DOHH2 (cell line): ENCODE measurements at regions not wholly inside any gene's neighbourhood (a gene's known extent, or its start where the extent isn't known, plus 50 kb on each side); places are given as distances from the start of the nearest gene placed in this dataset.

Source experiments
- H3F3A ChIP-seq: fragments of 200-600 bp; sonication (generic), shearing (Covaris generic); 2 replicates; pipeline ENCODE4 v1.6.0; 2016; ENCODE audit warnings: antibody characterized with exemption, mild to moderate bottlenecking; ENCODE audit not compliant: control insufficient read depth, insufficient read depth
- H3K27ac ChIP-seq: fragments of 200-600 bp; sonication (generic); 2 replicates; pipeline ENCODE4 v1.5.1; 2014; ENCODE audit warnings: low read depth, mild to moderate bottlenecking, low read length, moderate library complexity
- H3K27me3 ChIP-seq: fragments of 200-600 bp; sonication (generic); 2 replicates; pipeline ENCODE4 v1.6.1; 2014; ENCODE audit warnings: mild to moderate bottlenecking, low read length, mixed read lengths; ENCODE audit not compliant: control insufficient read depth
- H3K36me3 ChIP-seq: fragments of 200-600 bp; sonication (generic); 2 replicates; pipeline ENCODE4 v1.6.1; 2014; ENCODE audit warnings: mild to moderate bottlenecking, low read length, moderate library complexity, mixed read lengths; ENCODE audit not compliant: control insufficient read depth
- H3K4me1 ChIP-seq: fragments of 200-600 bp; sonication (generic); 2 replicates; pipeline ENCODE4 v1.6.1; 2014; ENCODE audit warnings: mild to moderate bottlenecking, low read length, mixed read lengths; ENCODE audit not compliant: control insufficient read depth
- H3K4me2 ChIP-seq: fragments of 200-600 bp; sonication (generic); 2 replicates; pipeline ENCODE4 v1.6.0; 2014; ENCODE audit warnings: mild to moderate bottlenecking, low read length, moderate library complexity
- H3K4me3 ChIP-seq: fragments of 200-600 bp; sonication (generic); 2 replicates; pipeline ENCODE4 v1.5.1; 2014; ENCODE audit warnings: mild to moderate bottlenecking, low read length, mixed read lengths
- H3K79me2 ChIP-seq: fragments of 200-600 bp; sonication (generic); 2 replicates; pipeline ENCODE4 v1.6.1; 2014; ENCODE audit warnings: mild to moderate bottlenecking, low read length, mixed read lengths; ENCODE audit not compliant: control insufficient read depth
- H3K9me2 ChIP-seq: fragments of 200-600 bp; sonication (generic); replicated peaks from 2 replicates; pipeline ENCODE4 v1.6.1; 2014; ENCODE audit warnings: mild to moderate bottlenecking, low read length, mixed read lengths; ENCODE audit not compliant: control insufficient read depth
- H3K9me3 ChIP-seq: fragments of 200-600 bp; sonication (generic); 2 replicates; pipeline ENCODE4 v1.6.1; 2014; ENCODE audit warnings: antibody characterized with exemption, low read length, mixed read lengths; ENCODE audit not compliant: control insufficient read depth, insufficient read depth
- H4K20me1 ChIP-seq: fragments of 200-600 bp; sonication (generic); 2 replicates; pipeline ENCODE4 v1.6.0; 2014; ENCODE audit warnings: low read depth, mild to moderate bottlenecking, antibody characterized with exemption, low read length, moderate library complexity; ENCODE audit not compliant: control insufficient read depth, insufficient read depth
- CTCF ChIP-seq: fragments of 200-600 bp; sonication (generic); IDR thresholded peaks from one replicate; pipeline ENCODE4 v1.5.1; 2014; ENCODE audit warnings: antibody characterized with exemption, mild to moderate bottlenecking, low read depth, low read length; ENCODE audit not compliant: poor library complexity, severe bottlenecking
- EZH2phosphoT487 ChIP-seq: fragments of 200-600 bp; sonication (generic); IDR thresholded peaks from 2 replicates; pipeline ENCODE4 v1.6.1; 2017; ENCODE audit warnings: borderline replicate concordance, mild to moderate bottlenecking, antibody characterized with exemption, low read length, moderate library complexity, mixed read lengths

- peaks cover 6% of the 10 kb centered on the region; the same call in 1 of the 2 replicates for H3K4me1 ChIP-seq
Measured at GRCh38 chr2:15736396-15737180, 144.9 kb downstream of the DDX1 start.

GRCh38 chr2:15737314-15738224 lies 145.9 kb downstream of the DDX1 start:
- no peaks in the 10 kb centered on the region for H3K9me3 ChIP-seq
- H3K4me3 ChIP-seq: no peak overlapping the region
- no peak overlapping the region for H3K4me2 ChIP-seq
- H3K27ac ChIP-seq: no peak overlapping the region
- TF ChIP-seq CTCF (no peak), EZH2phosphoT487 (no peak)
- H3K27me3 ChIP-seq: peaks cover 3% of the 10 kb centered on the region; the same call in 1 of the 2 replicates
- no peaks in the 10 kb centered on the region for H3F3A ChIP-seq
- H3K79me2 ChIP-seq: no peaks in the 10 kb centered on the region
- H3K9me2 ChIP-seq: no peaks in the 10 kb centered on the region
- no peaks in the 10 kb centered on the region for H3K36me3 ChIP-seq
- H3K4me1 ChIP-seq: no peaks in the 10 kb centered on the region
- H4K20me1 ChIP-seq: no peaks in the 10 kb centered on the region

More at GRCh38 chr2:15736396-15737180, 144.9 kb downstream of the DDX1 start:
- Histone ChIP-seq H3K27ac (no peak overlapping the region), H3K9me2 (no peaks in the 10 kb centered on the region), H3F3A (no peaks in the 10 kb centered on the region), H3K9me3 (no peaks in the 10 kb centered on the region), H3K36me3 (no peaks in the 10 kb centered on the region), H3K4me3 (no peak overlapping the region), H3K79me2 (no peaks in the 10 kb centered on the region), H3K27me3 (0 out of 2 replicates have a peak, but pooled peaks cover 3% of the 10 kb centered on the region), H3K4me2 (no peak overlapping the region), H4K20me1 (no peaks in the 10 kb centered on the region)
- TF ChIP-seq EZH2phosphoT487: no peak
- no peak for TF ChIP-seq CTCF

GRCh38 chr2:15738225-15738546 lies 146.5 kb downstream of the DDX1 start:
- H3K27me3 ChIP-seq: peaks cover 3% of the 10 kb centered on the region; the same call in 1 of the 2 replicates
- H3K36me3 ChIP-seq: no peaks in the 10 kb centered on the region
- no peaks in the 10 kb centered on the region for H4K20me1 ChIP-seq
- TF ChIP-seq CTCF (no peak), EZH2phosphoT487 (no peak)
- H3F3A ChIP-seq: no peaks in the 10 kb centered on the region
- H3K27ac ChIP-seq: no peak overlapping the region
- H3K9me2 ChIP-seq: no peaks in the 10 kb centered on the region
- H3K4me1 ChIP-seq: no peaks in the 10 kb centered on the region
- H3K4me2 ChIP-seq: no peak overlapping the region
- no peaks in the 10 kb centered on the region for H3K79me2 ChIP-seq
- no peak overlapping the region for H3K4me3 ChIP-seq
- no peaks in the 10 kb centered on the region for H3K9me3 ChIP-seq
